Endothelial cell of hepatic sinusoid (primary cell): ENCODE measurements at regions not wholly inside any gene's neighbourhood (a gene's known extent, or its start where the extent isn't known, plus 50 kb on each side); places are given as distances from the start of the nearest gene placed in this dataset.

Experiments
- in situ Hi-C: cut with HindIII; loops from 2 replicates; pipeline ENCODE4 v1.10.0; 2017; ENCODE audit warnings: low sequenced_read_pairs

GRCh38 chr4:38610966-38611431 is 53.0 kb upstream of the KLF3 start:
- in situ Hi-C loops: no loop called here

GRCh38 chr4:38611676-38612075 is 52.3 kb upstream of the KLF3 start:
- in situ Hi-C loops: no loop called here

- in situ Hi-C loops: no loop called here
Observed at GRCh38 chr4:38612646-38613414, 51.2 kb upstream of the KLF3 start.
